MG63 (cell line): ENCODE measurements at regions not wholly inside any gene's neighbourhood (a gene's known extent, or its start where the extent isn't known, plus 50 kb on each side); places are given as distances from the start of the nearest gene placed in this dataset.

ENCODE experiments used
- DNase-seq: peaks from one replicate; pipeline ENCODE4 v3.0.0-alpha.2; 2020
- H3K27me3 ChIP-seq: fragments of 250-450 bp; sonication (Bioruptor Pico); 2 replicates; pipeline ENCODE4 v1.5.1; 2020; ENCODE audit warnings: mild to moderate bottlenecking, moderate library complexity
- H3K36me3 ChIP-seq: fragments of 250-450 bp; sonication (Bioruptor Pico); 2 replicates; pipeline ENCODE4 v1.5.1; 2020; ENCODE audit warnings: mild to moderate bottlenecking, moderate library complexity
- H3K4me3 ChIP-seq: fragments of 250-450 bp; sonication (Bioruptor Pico); 2 replicates; pipeline ENCODE4 v1.5.1; 2020; ENCODE audit warnings: mild to moderate bottlenecking, moderate library complexity
- H3K9me3 ChIP-seq: fragments of 250-450 bp; sonication (Bioruptor Pico); 2 replicates; pipeline ENCODE4 v1.5.1; 2020; ENCODE audit warnings: mild to moderate bottlenecking, moderate library complexity

GRCh38 chr16:80080287-80080851 lies 460.4 kb upstream of the DYNLRB2 start:
- Histone ChIP-seq H3K36me3 (no peaks in the 10 kb centered on the region), H3K27me3 (no peaks in the 10 kb centered on the region), H3K9me3 (no peaks in the 10 kb centered on the region), H3K4me3 (no peak overlapping the region)
- DNase-seq, result no peak

- Histone ChIP-seq H3K9me3 (no peaks in the 10 kb centered on the region), H3K36me3 (no peaks in the 10 kb centered on the region), H3K27me3 (no peaks in the 10 kb centered on the region), H3K4me3 (no peak overlapping the region)
- DNase-seq, result no peak
Observed at GRCh38 chr16:80079072-80079471, 461.7 kb upstream of the DYNLRB2 start.

- H3K27me3 ChIP-seq, result no peaks in the 10 kb centered on the region
- no peaks in the 10 kb centered on the region for H3K9me3 ChIP-seq
- H3K4me3 ChIP-seq, result no peak overlapping the region
- no peaks in the 10 kb centered on the region for H3K36me3 ChIP-seq
- DNase-seq, result no peak
Observed at GRCh38 chr16:80077696-80078095, 463.1 kb upstream of the DYNLRB2 start.

- Histone ChIP-seq H3K27me3 (no peaks in the 10 kb centered on the region), H3K4me3 (no peak overlapping the region), H3K9me3 (no peaks in the 10 kb centered on the region), H3K36me3 (no peaks in the 10 kb centered on the region)
- DNase-seq, result no peak
Observed at GRCh38 chr16:80074329-80074728, 466.5 kb upstream of the DYNLRB2 start.

GRCh38 chr16:80071964-80072456 lies 468.8 kb upstream of the DYNLRB2 start:
- H3K9me3 ChIP-seq, result no peaks in the 10 kb centered on the region
- H3K4me3 ChIP-seq, result no peak overlapping the region
- H3K36me3 ChIP-seq, result no peaks in the 10 kb centered on the region
- DNase-seq, result no peak
- H3K27me3 ChIP-seq, result no peaks in the 10 kb centered on the region

- Histone ChIP-seq H3K27me3 (no peaks in the 10 kb centered on the region), H3K9me3 (no peaks in the 10 kb centered on the region), H3K4me3 (no peak overlapping the region), H3K36me3 (no peaks in the 10 kb centered on the region)
- no peak for DNase-seq
Observed at GRCh38 chr16:80066805-80067580, 466.5 kb upstream of the MAF start.

GRCh38 chr16:80065541-80065940 lies 465.0 kb upstream of the MAF start:
- DNase-seq, result no peak
- H3K9me3 ChIP-seq, result no peaks in the 10 kb centered on the region
- no peaks in the 10 kb centered on the region for H3K36me3 ChIP-seq
- no peak overlapping the region for H3K4me3 ChIP-seq
- no peaks in the 10 kb centered on the region for H3K27me3 ChIP-seq

GRCh38 chr16:80063713-80064069 lies 463.2 kb upstream of the MAF start:
- H3K4me3 ChIP-seq, result no peak overlapping the region
- no peak for DNase-seq
- no peaks in the 10 kb centered on the region for H3K36me3 ChIP-seq
- H3K27me3 ChIP-seq, result no peaks in the 10 kb centered on the region
- no peaks in the 10 kb centered on the region for H3K9me3 ChIP-seq

- peak; percentile 59 for DNase-seq
- Histone ChIP-seq H3K4me3 (no peak overlapping the region), H3K9me3 (no peaks in the 10 kb centered on the region), H3K36me3 (no peaks in the 10 kb centered on the region), H3K27me3 (no peaks in the 10 kb centered on the region)
Observed at GRCh38 chr16:80063031-80063712, 462.6 kb upstream of the MAF start.

GRCh38 chr16:80062361-80063030 lies 462.0 kb upstream of the MAF start:
- Histone ChIP-seq H3K4me3 (no peak overlapping the region), H3K9me3 (no peaks in the 10 kb centered on the region), H3K27me3 (no peaks in the 10 kb centered on the region), H3K36me3 (no peaks in the 10 kb centered on the region)
- no peak for DNase-seq

GRCh38 chr16:80060470-80060869 lies 459.9 kb upstream of the MAF start:
- Histone ChIP-seq H3K9me3 (no peaks in the 10 kb centered on the region), H3K36me3 (no peaks in the 10 kb centered on the region), H3K27me3 (no peaks in the 10 kb centered on the region), H3K4me3 (no peak overlapping the region)
- DNase-seq, result no peak

GRCh38 chr16:80059836-80060235 lies 459.3 kb upstream of the MAF start:
- H3K27me3 ChIP-seq, result no peaks in the 10 kb centered on the region
- no peak overlapping the region for H3K4me3 ChIP-seq
- no peaks in the 10 kb centered on the region for H3K36me3 ChIP-seq
- no peak for DNase-seq
- H3K9me3 ChIP-seq, result no peaks in the 10 kb centered on the region

- no peak for DNase-seq
- no peaks in the 10 kb centered on the region for H3K36me3 ChIP-seq
- no peaks in the 10 kb centered on the region for H3K27me3 ChIP-seq
- H3K9me3 ChIP-seq, result no peaks in the 10 kb centered on the region
- H3K4me3 ChIP-seq, result no peak overlapping the region
Observed at GRCh38 chr16:80058214-80058613, 457.7 kb upstream of the MAF start.

GRCh38 chr16:80056324-80056723 lies 455.8 kb upstream of the MAF start:
- Histone ChIP-seq H3K4me3 (no peak overlapping the region), H3K36me3 (no peaks in the 10 kb centered on the region), H3K27me3 (no peaks in the 10 kb centered on the region), H3K9me3 (no peaks in the 10 kb centered on the region)
- no peak for DNase-seq

GRCh38 chr16:80055831-80056230 lies 455.3 kb upstream of the MAF start:
- Histone ChIP-seq H3K36me3 (no peaks in the 10 kb centered on the region), H3K27me3 (no peaks in the 10 kb centered on the region), H3K9me3 (no peaks in the 10 kb centered on the region), H3K4me3 (no peak overlapping the region)
- DNase-seq, result no peak

GRCh38 chr16:80054647-80055046 lies 454.1 kb upstream of the MAF start:
- Histone ChIP-seq H3K36me3 (no peaks in the 10 kb centered on the region), H3K4me3 (no peak overlapping the region), H3K9me3 (no peaks in the 10 kb centered on the region), H3K27me3 (no peaks in the 10 kb centered on the region)
- no peak for DNase-seq

- H3K4me3 ChIP-seq, result no peak overlapping the region
- H3K9me3 ChIP-seq, result no peaks in the 10 kb centered on the region
- DNase-seq, result no peak
- no peaks in the 10 kb centered on the region for H3K27me3 ChIP-seq
- no peaks in the 10 kb centered on the region for H3K36me3 ChIP-seq
Observed at GRCh38 chr16:80051040-80051439, 450.5 kb upstream of the MAF start.
